Neuronal stem cell (in vitro differentiated cells): ENCODE measurements at regions not wholly inside any gene's neighbourhood (a gene's known extent, or its start where the extent isn't known, plus 50 kb on each side); places are given as distances from the start of the nearest gene placed in this dataset.
A peak's percentile ranks its signal among the peaks of the same experiment; 100 is the strongest.

Experiments used
- DNase-seq: peaks from one replicate; pipeline ENCODE4 v3.0.0-alpha.2; 2013; ENCODE audit warnings: low spot score
- H2AFZ ChIP-seq: one replicate; pipeline ENCODE4 v1.6.1; 2013; ENCODE audit warnings: mild to moderate bottlenecking, low read length, inconsistent platforms
- H2AK5ac ChIP-seq: 2 replicates; pipeline ENCODE4 v1.6.1; 2013; ENCODE audit warnings: low read depth, mild to moderate bottlenecking, inconsistent platforms, low read length, moderate library complexity, mixed read lengths
- H2BK120ac ChIP-seq: 2 replicates; pipeline ENCODE4 v1.6.1; 2013; ENCODE audit warnings: low read depth, mild to moderate bottlenecking, inconsistent platforms, low read length, moderate library complexity, mixed read lengths
- H2BK12ac ChIP-seq: one replicate; pipeline ENCODE4 v1.6.1; 2013; ENCODE audit warnings: low read length, inconsistent platforms
- H2BK15ac ChIP-seq: 2 replicates; pipeline ENCODE4 v1.6.1; 2013; ENCODE audit warnings: mild to moderate bottlenecking, low read length, inconsistent platforms, mixed read lengths
- H2BK5ac ChIP-seq: one replicate; pipeline ENCODE4 v1.6.1; 2013; ENCODE audit warnings: inconsistent platforms, mild to moderate bottlenecking, low read length, moderate library complexity
- H3K14ac ChIP-seq: one replicate; pipeline ENCODE4 v1.6.1; 2013; ENCODE audit warnings: low read length, inconsistent platforms
- H3K18ac ChIP-seq: 2 replicates; pipeline ENCODE4 v1.6.1; 2013; ENCODE audit warnings: low read length, inconsistent platforms
- H3K23ac ChIP-seq: 2 replicates; pipeline ENCODE4 v1.6.1; 2013; ENCODE audit warnings: low read depth, mild to moderate bottlenecking, mixed read lengths, low read length, inconsistent platforms; ENCODE audit not compliant: poor library complexity
- H3K27ac ChIP-seq: replicated peaks from 3 replicates; pipeline ENCODE4 v1.5.1; 2013; ENCODE audit warnings: low read length, inconsistent platforms
- H3K27me3 ChIP-seq, 3 experiments: 2 replicates each; pipeline ENCODE4 v1.6.1; 2013; ENCODE audit warnings: low read length in 3 of 3, mild to moderate bottlenecking in 2 of 3, inconsistent platforms in 1 of 3, low read depth in 1 of 3, mixed read lengths in 1 of 3, moderate library complexity in 1 of 3; ENCODE audit not compliant: control insufficient read depth in 3 of 3, insufficient read depth in 3 of 3
- H3K36me3 ChIP-seq, 2 donors: replicated peaks in 1 of 2; 2 replicates each; pipeline ENCODE4 v1.6.1; 2013; ENCODE audit warnings: low read length in 2 of 2; ENCODE audit not compliant: control insufficient read depth in 2 of 2, insufficient read depth in 2 of 2
- H3K4ac ChIP-seq: 2 replicates; pipeline ENCODE4 v1.6.1; 2013; ENCODE audit warnings: inconsistent platforms, mild to moderate bottlenecking, low read length, moderate library complexity
- H3K4me1 ChIP-seq, 2 donors: 1 replicate in 1 of 2; 2 replicates in 1 of 2; pipeline ENCODE4 v1.6.1; 2013; ENCODE audit warnings: low read length in 2 of 2, low read depth in 1 of 2; ENCODE audit not compliant: control insufficient read depth in 2 of 2, insufficient read depth in 1 of 2
- H3K4me2 ChIP-seq: one replicate; pipeline ENCODE4 v1.6.1; 2013; ENCODE audit warnings: mild to moderate bottlenecking, low read length, inconsistent platforms; ENCODE audit not compliant: insufficient read depth, poor library complexity, severe bottlenecking
- H3K4me3 ChIP-seq, 2 donors: 2 replicates each; pipeline ENCODE4 v1.5.1; 2013; ENCODE audit warnings: low read length in 2 of 2, mild to moderate bottlenecking in 2 of 2, inconsistent platforms in 1 of 2, moderate library complexity in 1 of 2
- H3K79me1 ChIP-seq: one replicate; pipeline ENCODE4 v1.6.1; 2013; ENCODE audit warnings: low read depth, mild to moderate bottlenecking, inconsistent platforms, low read length, moderate library complexity
- H3K9ac ChIP-seq: one replicate; pipeline ENCODE4 v1.6.1; 2013; ENCODE audit warnings: mild to moderate bottlenecking, low read depth, low read length, inconsistent platforms; ENCODE audit not compliant: poor library complexity
- H3K9me3 ChIP-seq, 2 donors: replicated peaks in 1 of 2; 2 replicates each; pipeline versions ENCODE3 to v1.6.1; 2013; ENCODE audit warnings: low read length in 2 of 2, mild to moderate bottlenecking in 2 of 2, inconsistent platforms in 1 of 2, low read depth in 1 of 2, mixed read lengths in 1 of 2, moderate library complexity in 1 of 2; ENCODE audit not compliant: control insufficient read depth in 2 of 2, insufficient read depth in 1 of 2
- H4K8ac ChIP-seq: one replicate; pipeline ENCODE4 v1.6.1; 2013; ENCODE audit warnings: low read depth, mild to moderate bottlenecking, inconsistent platforms, low read length, moderate library complexity
- H4K91ac ChIP-seq: one replicate; pipeline ENCODE4 v1.6.1; 2013; ENCODE audit warnings: low read length, low read depth, mild to moderate bottlenecking, inconsistent platforms; ENCODE audit not compliant: poor library complexity
- WGBS, 2 donors: extraction: QIAGEN DNeasy Blood & Tissue Kit; methylation state at CpG; one replicate each; pipeline ENCODE4 v1.1.7; 2013; ENCODE audit warnings: missing lambda C conversion rate in 2 of 2, mixed read lengths in 1 of 2; ENCODE audit not compliant: insufficient read length in 2 of 2, insufficient replicate concordance in 1 of 2; ENCODE audit errors: extremely low coverage in 2 of 2; 5-methylcytosine and 5-hydroxymethylcytosine counted together

- Histone ChIP-seq H3K27me3 (no peaks in the 10 kb centered on the region), H2AK5ac (no peak overlapping the region), H3K9me3 (no peaks in the 10 kb centered on the region), H3K4me3 (no peak overlapping the region), H3K79me1 (no peaks in the 10 kb centered on the region), H4K8ac (no peak overlapping the region), H3K14ac (no peak overlapping the region), H2BK120ac (no peak overlapping the region), H3K4me1 (peaks cover 0 to 7% of the 10 kb centered on the region in 2 donors), H4K91ac (no peak overlapping the region), H3K4me2 (no peak overlapping the region), H3K36me3 (no peaks in the 10 kb centered on the region), H3K18ac (no peak overlapping the region), H3K4ac (no peak overlapping the region), H3K23ac (no peak overlapping the region), H3K9ac (no peak overlapping the region), H3K27ac (peak overlapping the region; percentile 53), H2BK5ac (no peak overlapping the region), H2BK15ac (no peak overlapping the region), H2BK12ac (no peak overlapping the region), H2AFZ (peak overlapping the region; percentile 13)
- DNase-seq, result peak; percentile 79
- WGBS, 2 donors, result no CpG with 5 or more reads among the region's 10 CpGs
These were observed 653.1 kb upstream of the KLF4 start for GRCh38 chr9:108142504-108143201.

- Histone ChIP-seq H2BK15ac (no peak overlapping the region), H4K8ac (no peak overlapping the region), H4K91ac (no peak overlapping the region), H2AK5ac (no peak overlapping the region), H3K14ac (no peak overlapping the region), H3K27me3 (no peaks in the 10 kb centered on the region), H2BK120ac (no peak overlapping the region), H3K18ac (peak overlapping the region; percentile 6), H2BK12ac (no peak overlapping the region), H3K4me2 (no peak overlapping the region), H3K4ac (no peak overlapping the region), H2AFZ (no peak overlapping the region), H3K4me3 (no peak overlapping the region), H2BK5ac (no peak overlapping the region), H3K79me1 (no peaks in the 10 kb centered on the region), H3K9me3 (no peaks in the 10 kb centered on the region), H3K9ac (no peak overlapping the region), H3K36me3 (no peaks in the 10 kb centered on the region), H3K23ac (no peak overlapping the region), H3K27ac (peak overlapping the region; percentile 53), H3K4me1 (peaks cover 0 to 7% of the 10 kb centered on the region in 2 donors)
- WGBS, 2 donors, result no CpG with 5 or more reads among the region's 2 CpGs
- no peak for DNase-seq
These were observed 652.6 kb upstream of the KLF4 start for GRCh38 chr9:108142142-108142503.

GRCh38 chr9:108139900-108140299, 650.3 kb upstream of the KLF4 start:
- no peak overlapping the region for H2BK120ac ChIP-seq
- H3K4me2 ChIP-seq, result no peak overlapping the region
- no peaks in the 10 kb centered on the region for H3K79me1 ChIP-seq
- H4K8ac ChIP-seq, result no peak overlapping the region
- no peak overlapping the region for H2AK5ac ChIP-seq
- no peak for DNase-seq
- H2BK12ac ChIP-seq, result no peak overlapping the region
- H3K27ac ChIP-seq, result no peak overlapping the region
- no peaks in the 10 kb centered on the region for H3K27me3 ChIP-seq
- no peak overlapping the region for H4K91ac ChIP-seq
- no peak overlapping the region for H3K14ac ChIP-seq
- H3K9me3 ChIP-seq, result no peaks in the 10 kb centered on the region
- H2BK5ac ChIP-seq, result no peak overlapping the region
- no peak overlapping the region for H3K18ac ChIP-seq
- no peak overlapping the region for H3K9ac ChIP-seq
- H2AFZ ChIP-seq, result no peak overlapping the region
- H2BK15ac ChIP-seq, result no peak overlapping the region
- H3K23ac ChIP-seq, result no peak overlapping the region
- no CpG with 5 or more reads among the region's 2 CpGs for WGBS, 2 donors
- H3K4me1 ChIP-seq, result peaks cover 0 to 7% of the 10 kb centered on the region in 2 donors
- H3K36me3 ChIP-seq, result no peaks in the 10 kb centered on the region
- H3K4ac ChIP-seq, result no peak overlapping the region
- H3K4me3 ChIP-seq, result no peak overlapping the region

- Histone ChIP-seq H3K36me3 (no peaks in the 10 kb centered on the region), H3K9ac (no peak overlapping the region), H3K79me1 (no peaks in the 10 kb centered on the region), H2BK12ac (no peak overlapping the region), H2BK5ac (no peak overlapping the region), H3K4me1 (peaks cover 0 to 7% of the 10 kb centered on the region in 2 donors), H3K27me3 (no peaks in the 10 kb centered on the region), H3K4ac (no peak overlapping the region), H3K4me2 (no peak overlapping the region), H2BK120ac (no peak overlapping the region), H4K8ac (no peak overlapping the region), H3K18ac (no peak overlapping the region), H3K23ac (no peak overlapping the region), H2BK15ac (no peak overlapping the region), H3K14ac (no peak overlapping the region), H3K4me3 (no peak overlapping the region), H2AK5ac (no peak overlapping the region), H3K27ac (no peak overlapping the region), H4K91ac (no peak overlapping the region), H2AFZ (no peak overlapping the region), H3K9me3 (no peaks in the 10 kb centered on the region)
- no CpG with 5 or more reads among the region's 2 CpGs for WGBS, 2 donors
- no peak for DNase-seq
These were observed 648.9 kb upstream of the KLF4 start for GRCh38 chr9:108138516-108138915.
